Sciatic nerve (tissue), 2 donors: ENCODE measurements at regions not wholly inside any gene's neighbourhood (a gene's known extent, or its start where the extent isn't known, plus 50 kb on each side); places are given as distances from the start of the nearest gene placed in this dataset.
"Not testable (repeated sequence)": the region's sequence is repeated elsewhere in the genome, so short reads cannot be mapped to it uniquely, and the experiment has no call there.

ENCODE experiments used
- ATAC-seq: fragments of 200-7000 bp; cut with Tn5 transposase; one replicate; pipeline ENCODE4 v1.9.1; 2020; ENCODE audit warnings: mild to moderate bottlenecking, moderate library complexity
- DNase-seq: peaks from one replicate; pipeline ENCODE4 v3.0.0-alpha.2; 2020; ENCODE audit warnings: low spot score
- intact Hi-C: fragments of 100-400 bp; cut with DNase I; formaldehyde crosslinking; loops from one replicate; pipeline ENCODE4 v1.14.2; 2022
- donor health status: DM: no; HTN: no; CAD: no.
- donor health status: DM: no; HTN: no; CAD: no.

DNA sequence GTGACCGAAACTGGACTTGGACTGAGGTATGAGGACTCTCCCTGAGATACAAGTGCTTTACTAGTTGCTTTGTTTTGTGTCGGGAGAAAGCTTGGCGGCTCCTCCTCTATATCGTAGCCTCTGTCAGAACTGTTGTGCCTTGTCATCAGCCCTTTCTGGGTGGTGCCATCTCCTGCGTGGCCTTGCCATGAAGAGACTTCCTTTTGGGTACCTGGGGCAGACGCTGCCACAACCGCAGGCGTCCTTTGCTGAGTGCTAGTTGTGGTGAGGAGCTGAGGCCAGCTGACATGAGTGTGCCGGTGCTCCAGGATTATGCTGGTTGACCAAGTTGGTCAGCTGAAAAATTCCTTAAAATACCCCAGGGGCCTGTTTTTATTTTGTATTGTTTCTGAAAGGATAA is 124.5 kb downstream of the AKAP11 start:
- intact Hi-C loops: no loop called here
- DNase-seq: no peak
- ATAC-seq: no peak

- intact Hi-C loops: no loop called here
- no peak for DNase-seq
- ATAC-seq: no peak
Measured at GRCh38 chr13:42396901-42397655, 125.1 kb downstream of the AKAP11 start.

- no peak for ATAC-seq
- no peak for DNase-seq
- intact Hi-C loops: no loop called here
Measured at GRCh38 chr13:42398533-42398932, 126.6 kb downstream of the AKAP11 start.

- DNase-seq (no peak), ATAC-seq (no peak)
Measured at GRCh38 chr13:42400188-42400833, 128.4 kb downstream of the AKAP11 start.

GRCh38 chr13:42401376-42401775 is 129.4 kb downstream of the AKAP11 start:
- intact Hi-C loops: no loop called here
- DNase-seq: no peak
- ATAC-seq: no peak

More at GRCh38 chr13:42400188-42400833, 128.4 kb downstream of the AKAP11 start:
- intact Hi-C loops: no loop called here

- no peak for ATAC-seq
- intact Hi-C loops: no loop called here
Measured at GRCh38 chr13:42405665-42406390, 133.9 kb downstream of the AKAP11 start.

GRCh38 chr13:42409075-42409474 is 137.1 kb downstream of the AKAP11 start:
- intact Hi-C loops: no loop called here
- no peak for DNase-seq

More at GRCh38 chr13:42405665-42406390, 133.9 kb downstream of the AKAP11 start:
- no peak for DNase-seq

DNA sequence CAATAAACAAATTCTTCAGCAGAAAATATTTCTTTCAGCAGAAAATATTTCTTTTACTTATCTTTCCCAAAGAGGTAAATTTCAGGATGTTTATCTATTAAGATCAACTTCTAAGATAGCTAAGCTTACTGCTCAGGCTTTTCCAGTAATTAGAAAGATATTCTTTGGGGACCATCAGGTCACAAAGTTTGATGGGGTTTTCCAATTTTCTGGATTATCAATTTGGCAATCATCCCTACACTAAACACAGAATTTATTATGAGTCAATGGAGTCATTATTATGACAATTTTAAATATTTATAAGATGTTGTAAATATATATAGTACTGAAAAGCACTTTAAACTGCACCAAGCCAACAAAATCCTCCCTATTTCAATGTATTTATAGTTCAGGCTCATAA is 137.6 kb downstream of the AKAP11 start:
- ATAC-seq (no peak), DNase-seq (no peak)
- intact Hi-C loops: no loop called here

More at GRCh38 chr13:42409075-42409474, 137.1 kb downstream of the AKAP11 start:
- no peak for ATAC-seq

GRCh38 chr13:42412812-42413483 is 141.0 kb downstream of the AKAP11 start:
- intact Hi-C loops: no loop called here
- DNase-seq (no peak), ATAC-seq (no peak)

DNA sequence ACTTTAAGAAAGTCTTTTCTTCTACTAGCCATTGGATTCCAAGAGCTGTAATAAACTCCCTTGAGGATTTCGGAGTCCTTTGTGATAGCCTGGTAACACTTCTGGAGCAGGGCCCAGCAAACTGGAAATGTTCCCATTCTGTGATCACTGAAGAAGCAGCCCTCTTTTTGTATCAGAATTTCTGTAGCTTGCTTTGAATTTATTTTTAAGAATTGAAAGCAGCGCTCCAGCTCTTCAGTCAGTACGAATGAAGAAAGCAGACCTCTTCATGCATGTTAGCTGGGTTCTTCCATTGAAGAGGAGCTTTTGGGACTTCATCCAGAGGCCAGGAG is 141.5 kb downstream of the AKAP11 start:
- intact Hi-C loops: no loop called here
- ATAC-seq (no peak), DNase-seq (no peak)

DNA sequence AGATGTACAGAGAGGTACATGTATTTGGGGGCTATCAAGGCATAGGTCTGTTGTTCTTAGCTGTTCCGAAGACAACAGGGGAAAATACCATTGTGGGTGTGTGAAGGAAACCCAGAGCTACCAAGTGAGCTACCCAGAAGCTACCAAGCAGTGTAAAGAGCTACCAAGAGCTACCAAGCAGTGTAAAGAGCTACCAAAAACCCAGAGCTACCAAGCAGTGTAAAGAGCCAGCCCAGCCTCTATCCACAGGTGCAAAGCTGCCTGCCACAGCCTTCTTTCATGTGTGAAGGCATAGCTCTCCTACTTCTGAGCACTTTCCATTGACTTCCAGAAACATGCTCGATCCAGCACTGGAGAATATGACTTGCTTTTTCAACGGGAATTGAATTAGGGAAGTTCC is 145.7 kb downstream of the AKAP11 start:
- ATAC-seq: no peak
- no peak for DNase-seq
- intact Hi-C loops: no loop called here

GRCh38 chr13:42418184-42418583 is 146.2 kb downstream of the AKAP11 start:
- DNase-seq (no peak), ATAC-seq (no peak)
- intact Hi-C loops: no loop called here

- DNase-seq (no peak), ATAC-seq (no peak)
- intact Hi-C loops: no loop called here
Measured at GRCh38 chr13:42420304-42420703, 148.4 kb downstream of the AKAP11 start.

GRCh38 chr13:42422681-42423080 is 150.7 kb downstream of the AKAP11 start:
- DNase-seq (no peak), ATAC-seq (no peak)
- intact Hi-C loops: no loop called here

DNA sequence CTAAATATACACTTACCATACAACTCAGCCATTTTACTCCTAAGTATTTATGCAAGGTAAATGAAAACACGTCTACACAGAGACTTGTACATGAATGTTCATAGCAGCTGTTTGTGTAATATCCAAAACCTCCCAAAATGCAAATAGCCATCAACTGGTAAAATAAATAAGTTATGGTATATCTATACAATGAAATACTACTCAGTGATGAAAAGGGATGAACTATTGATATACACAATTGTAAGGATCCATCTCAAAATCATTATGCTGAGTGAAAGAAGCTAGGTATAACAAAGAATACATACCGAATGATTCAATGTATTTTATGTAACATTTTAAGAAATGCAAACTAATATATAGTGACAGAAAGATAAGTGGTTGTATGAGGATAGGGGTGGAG is 149.8 kb upstream of the TNFSF11 start:
- DNase-seq: no peak
- intact Hi-C loops: no loop called here
- no peak for ATAC-seq

GRCh38 chr13:42445354-42445753 is 128.6 kb upstream of the TNFSF11 start:
- intact Hi-C loops: no loop called here
- ATAC-seq: no peak

GRCh38 chr13:42446597-42446996 is 127.4 kb upstream of the TNFSF11 start:
- ATAC-seq, DNase-seq, intact Hi-C loops: not testable (repeated sequence)

More at GRCh38 chr13:42445354-42445753, 128.6 kb upstream of the TNFSF11 start:
- DNase-seq: no peak

DNA sequence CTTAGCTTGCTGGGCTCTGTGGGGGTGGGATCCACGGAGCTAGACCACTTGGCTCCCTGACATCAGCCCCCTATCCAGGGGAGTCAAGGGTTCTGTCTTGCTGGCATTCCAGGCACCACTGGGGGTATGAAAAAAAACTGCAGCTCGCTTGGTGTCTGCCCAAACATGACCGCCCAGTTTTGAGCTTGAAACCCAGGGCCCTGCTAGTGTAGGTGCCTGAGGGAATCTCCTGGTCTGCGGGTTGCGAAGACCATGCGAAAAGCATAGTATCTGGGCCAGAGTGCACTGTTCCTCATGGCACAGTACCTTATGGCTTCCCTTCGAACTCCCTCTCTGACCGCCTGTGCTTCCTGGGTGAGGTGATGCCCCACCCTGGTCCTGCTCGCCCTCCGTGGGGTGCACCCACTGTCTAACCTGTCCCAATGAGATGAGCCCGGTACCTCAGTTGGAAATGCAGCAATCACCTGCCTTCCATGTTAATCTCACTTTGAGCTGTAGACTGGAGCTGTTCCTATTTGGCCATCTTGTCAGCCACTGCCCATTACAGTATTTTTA is 120.8 kb upstream of the TNFSF11 start:
- intact Hi-C loops: no loop called here
- ATAC-seq (no peak), DNase-seq (no peak)

DNA sequence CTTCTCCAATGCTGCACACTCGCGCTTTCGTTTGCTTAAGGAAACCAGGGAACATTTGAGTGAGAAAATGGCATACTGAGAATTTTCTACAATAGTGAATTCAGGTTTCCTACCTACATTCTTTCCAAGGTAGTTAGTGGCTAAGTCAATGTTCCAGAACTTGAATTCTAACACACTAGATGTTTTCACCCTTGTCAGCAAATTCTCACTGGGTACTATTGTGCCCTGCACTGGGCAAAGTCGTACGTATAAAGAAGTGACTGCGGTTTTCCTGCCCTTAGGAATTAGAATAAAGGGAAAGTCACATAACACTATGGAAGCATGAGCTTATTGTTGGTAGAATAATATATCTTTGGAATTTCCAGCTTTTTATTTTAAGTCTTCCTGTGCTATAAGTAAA is 119.2 kb upstream of the TNFSF11 start:
- DNase-seq: no peak
- intact Hi-C loops: no loop called here
- no peak for ATAC-seq
